NB4 (cell line): ENCODE measurements at regions not wholly inside any gene's neighbourhood (a gene's known extent, or its start where the extent isn't known, plus 50 kb on each side); places are given as distances from the start of the nearest gene placed in this dataset.

Experiments used
- POLR2A ChIP-seq: IDR thresholded peaks from 2 replicates; pipeline ENCODE4 v1.6.1; 2011; ENCODE audit warnings: mild to moderate bottlenecking; ENCODE audit not compliant: insufficient read length; ENCODE audit errors: extremely low read depth
- TF ChIP-seq, protein P1 (sequence below): IDR thresholded peaks from one replicate; pipeline ENCODE4 v1.5.1; 2012; ENCODE audit warnings: low read depth, low read length

DNA sequence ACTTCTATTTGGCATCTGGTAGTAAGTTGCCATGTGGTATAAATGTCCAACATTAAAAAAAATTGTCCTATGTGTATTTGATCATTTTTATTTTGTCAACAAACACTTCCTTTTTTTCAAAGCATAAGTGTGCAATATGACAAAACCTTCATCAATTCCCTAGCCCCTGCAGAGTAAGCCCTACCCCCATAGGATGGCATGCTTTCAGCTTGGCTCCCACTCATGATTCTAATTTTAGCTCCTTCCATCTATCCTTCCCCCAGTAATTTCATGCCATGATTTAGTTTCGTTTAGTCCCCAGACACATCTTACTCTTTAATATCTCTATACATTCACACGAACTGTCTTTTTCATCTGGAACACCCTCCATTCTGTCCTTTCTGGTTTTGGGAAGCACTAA is 250.6 kb upstream of the RAG2 start:
- TF ChIP-seq, protein P1, sequence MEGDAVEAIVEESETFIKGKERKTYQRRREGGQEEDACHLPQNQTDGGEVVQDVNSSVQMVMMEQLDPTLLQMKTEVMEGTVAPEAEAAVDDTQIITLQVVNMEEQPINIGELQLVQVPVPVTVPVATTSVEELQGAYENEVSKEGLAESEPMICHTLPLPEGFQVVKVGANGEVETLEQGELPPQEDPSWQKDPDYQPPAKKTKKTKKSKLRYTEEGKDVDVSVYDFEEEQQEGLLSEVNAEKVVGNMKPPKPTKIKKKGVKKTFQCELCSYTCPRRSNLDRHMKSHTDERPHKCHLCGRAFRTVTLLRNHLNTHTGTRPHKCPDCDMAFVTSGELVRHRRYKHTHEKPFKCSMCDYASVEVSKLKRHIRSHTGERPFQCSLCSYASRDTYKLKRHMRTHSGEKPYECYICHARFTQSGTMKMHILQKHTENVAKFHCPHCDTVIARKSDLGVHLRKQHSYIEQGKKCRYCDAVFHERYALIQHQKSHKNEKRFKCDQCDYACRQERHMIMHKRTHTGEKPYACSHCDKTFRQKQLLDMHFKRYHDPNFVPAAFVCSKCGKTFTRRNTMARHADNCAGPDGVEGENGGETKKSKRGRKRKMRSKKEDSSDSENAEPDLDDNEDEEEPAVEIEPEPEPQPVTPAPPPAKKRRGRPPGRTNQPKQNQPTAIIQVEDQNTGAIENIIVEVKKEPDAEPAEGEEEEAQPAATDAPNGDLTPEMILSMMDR, result no peak
- TF ChIP-seq POLR2A, result no peak
